ENCODE measurements at regions not wholly inside any gene's neighbourhood (a gene's known extent, or its start where the extent isn't known, plus 50 kb on each side); places are given as distances from the start of the nearest gene placed in this dataset.

DNA sequence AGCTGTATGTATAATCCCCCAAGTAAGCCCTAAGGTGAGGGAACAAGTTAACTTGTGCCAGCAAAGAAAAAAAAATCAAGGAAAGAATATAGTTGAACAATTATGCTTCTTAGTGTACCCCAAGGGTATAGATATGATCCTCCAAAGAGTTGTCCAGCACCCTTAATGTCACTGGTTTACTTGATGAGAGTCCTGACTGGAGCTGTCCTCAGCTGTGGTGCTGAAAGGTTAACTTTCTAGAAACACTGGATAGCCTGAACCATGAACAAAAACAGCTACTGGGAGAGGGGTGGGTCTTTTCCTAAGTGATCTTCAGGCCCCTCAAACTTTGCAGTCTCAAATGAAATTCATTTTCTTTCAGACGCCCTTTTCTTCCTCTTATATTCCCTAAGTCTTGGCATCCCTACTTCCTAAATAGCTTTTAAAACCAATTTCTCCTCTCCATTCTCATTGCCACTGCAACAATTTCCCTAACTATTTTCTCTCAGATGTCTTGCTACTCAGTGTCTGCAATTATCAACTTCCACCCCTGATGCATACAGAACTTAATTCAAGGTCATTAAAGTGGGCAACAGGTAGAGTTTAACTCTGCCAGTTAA is 83.5 kb upstream of the PROKR2 start:
- no peaks in the 10 kb centered on the region for H3K79me2 ChIP-seq (ENCODE audit: control insufficient read depth, insufficient read depth, low read length)
- H2AFZ ChIP-seq (ENCODE audit: low read depth, low read length): no peak overlapping the region
- no peak overlapping the region for H3K27ac ChIP-seq (ENCODE audit: insufficient read depth, low read depth, low read length)
- dilution Hi-C loops (cut with MboI; ENCODE audit: extremely low pct_ligation_motif_present, low sequenced_read_pairs): no loop called here
- no TSS peak for BruUV-seq (replicated peaks)
- FAIRE-seq (peak; percentile 66), DNase-seq (ENCODE audit: low read depth, low spot score) (peak; percentile 15)
- H3K4me3 ChIP-seq (replicated peaks in 1 of 3; ENCODE audit: insufficient read depth in 1 of 3, low read depth in 1 of 3, low read length in 3 of 3): no peak overlapping the region
- intact Hi-C loops (cut with micrococcal nuclease): loop anchor here (5.0 kb wide), 1 partner anchor 178 kb away; no protein-coding TSS in a partner anchor
- H3K4me1 ChIP-seq (ENCODE audit: control insufficient read depth, extremely low read depth, insufficient read depth, low read length): no peaks in the 10 kb centered on the region
- ChIA-PET CTCF (interaction anchor here (0.9 to 2.8 kb wide), 8 partner anchors 10 to 195 kb away, joined by 3 to 11 read pairs (median 6); no protein-coding TSS in a partner anchor), POLR2A (no interaction called here)
- no peaks in the 10 kb centered on the region for H3K27me3 ChIP-seq (ENCODE audit: control insufficient read depth in 2 of 2, insufficient read depth in 2 of 2, low read length in 2 of 2)
- no peaks in the 10 kb centered on the region for H3K9me1 ChIP-seq (replicated peaks; ENCODE audit: control insufficient read depth, extremely low read depth, insufficient read depth, low read length)
- no peaks in the 10 kb centered on the region for H3K36me3 ChIP-seq (ENCODE audit: control insufficient read depth in 2 of 2, extremely low read depth in 1 of 2, insufficient read depth in 2 of 2, low read length in 2 of 2)
- no peaks in the 10 kb centered on the region for H4K20me1 ChIP-seq (replicated peaks; ENCODE audit: control insufficient read depth, extremely low read depth, insufficient read depth, low read length)
- no peak overlapping the region for H3K9ac ChIP-seq (replicated peaks; ENCODE audit: extremely low read depth, insufficient read depth, low read length)
- no peak overlapping the region for H3K4me2 ChIP-seq (ENCODE audit: insufficient read depth, low read length)
- TF ChIP-seq FOS (IDR thresholded peaks at IDR 0.05; ENCODE audit: borderline replicate concordance, insufficient read depth, low read length) (no peak), POLR2A (IDR thresholded peaks at IDR 0.05; ENCODE audit: low read depth, low read length) (no peak), EZH2 (IDR thresholded peaks at IDR 0.05; ENCODE audit: borderline replicate concordance, low read depth, low read length, severe bottlenecking) (no peak), POLR2AphosphoS5 (IDR thresholded peaks at IDR 0.05; ENCODE audit: insufficient read depth, low read depth, low read length) (no peak), MYC (IDR thresholded peaks at IDR 0.05; ENCODE audit: low read depth, low read length) (no peak), JUN (IDR thresholded peaks at IDR 0.05; ENCODE audit: borderline replicate concordance, insufficient read depth, insufficient read length, low read depth) (no peak), GATA2 (IDR thresholded peaks at IDR 0.05; ENCODE audit: insufficient read depth, insufficient read length, low read depth, low read length) (no peak), MAX (IDR thresholded peaks at IDR 0.05; ENCODE audit: insufficient read depth, insufficient read length) (no peak)
- TF ChIP-seq, protein P1, sequence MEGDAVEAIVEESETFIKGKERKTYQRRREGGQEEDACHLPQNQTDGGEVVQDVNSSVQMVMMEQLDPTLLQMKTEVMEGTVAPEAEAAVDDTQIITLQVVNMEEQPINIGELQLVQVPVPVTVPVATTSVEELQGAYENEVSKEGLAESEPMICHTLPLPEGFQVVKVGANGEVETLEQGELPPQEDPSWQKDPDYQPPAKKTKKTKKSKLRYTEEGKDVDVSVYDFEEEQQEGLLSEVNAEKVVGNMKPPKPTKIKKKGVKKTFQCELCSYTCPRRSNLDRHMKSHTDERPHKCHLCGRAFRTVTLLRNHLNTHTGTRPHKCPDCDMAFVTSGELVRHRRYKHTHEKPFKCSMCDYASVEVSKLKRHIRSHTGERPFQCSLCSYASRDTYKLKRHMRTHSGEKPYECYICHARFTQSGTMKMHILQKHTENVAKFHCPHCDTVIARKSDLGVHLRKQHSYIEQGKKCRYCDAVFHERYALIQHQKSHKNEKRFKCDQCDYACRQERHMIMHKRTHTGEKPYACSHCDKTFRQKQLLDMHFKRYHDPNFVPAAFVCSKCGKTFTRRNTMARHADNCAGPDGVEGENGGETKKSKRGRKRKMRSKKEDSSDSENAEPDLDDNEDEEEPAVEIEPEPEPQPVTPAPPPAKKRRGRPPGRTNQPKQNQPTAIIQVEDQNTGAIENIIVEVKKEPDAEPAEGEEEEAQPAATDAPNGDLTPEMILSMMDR (IDR thresholded peaks at IDR 0.05; ENCODE audit: extremely low read depth in 1 of 2, insufficient read depth in 1 of 2, low read depth in 1 of 2, low read length in 2 of 2): no peak
- H3K9me3 ChIP-seq (replicated peaks; ENCODE audit: control insufficient read depth, insufficient read depth, low read length): no peaks in the 10 kb centered on the region
